ENCODE measurements at regions not wholly inside any gene's neighbourhood (a gene's known extent, or its start where the extent isn't known, plus 50 kb on each side); places are given as distances from the start of the nearest gene placed in this dataset.

DNA sequence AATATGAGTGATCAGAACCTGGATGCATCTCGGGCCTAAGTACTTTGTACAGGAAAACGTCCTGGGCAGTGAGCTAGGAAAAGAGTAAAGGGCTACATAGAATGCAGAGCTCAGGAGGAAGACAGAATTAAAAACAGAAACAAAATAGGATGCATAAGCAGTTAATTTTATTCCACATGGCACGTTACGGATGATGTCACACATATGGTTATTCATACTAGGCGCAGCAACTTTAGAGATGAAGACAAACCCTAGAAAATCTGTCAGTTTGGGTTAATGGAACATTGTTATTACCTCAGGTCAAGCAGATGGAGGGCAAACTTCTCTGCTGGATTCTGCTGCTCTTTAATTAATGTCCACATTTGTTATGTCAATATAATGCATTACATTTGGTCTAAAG is 445.4 kb downstream of the ANXA1 start:
- ATAC-seq (no peak), DNase-seq (ENCODE audit: low spot score) (no peak)
- intact Hi-C loops (cut with DNase I) = no loop called here

DNA sequence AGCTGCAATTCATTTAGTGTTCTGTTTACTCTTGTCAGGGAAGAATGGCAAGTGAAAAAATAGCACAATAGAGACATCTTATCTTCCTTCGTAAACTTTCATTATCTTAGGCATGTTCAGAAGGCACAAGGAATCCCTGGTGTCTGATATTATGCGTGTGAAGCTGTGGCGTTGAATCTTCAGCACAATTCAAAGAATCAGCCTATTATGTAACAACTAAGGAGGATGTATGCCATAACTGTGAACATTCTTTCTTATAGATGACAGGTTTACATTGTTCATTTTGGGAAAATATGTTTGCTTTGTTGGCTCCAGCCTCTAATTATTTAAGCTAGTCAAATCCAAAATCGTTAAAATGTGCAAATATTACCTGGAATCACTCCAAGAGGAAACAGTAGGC is 446.1 kb downstream of the ANXA1 start:
- intact Hi-C loops (cut with DNase I) = no loop called here
- DNase-seq (ENCODE audit: low spot score) = no peak
- ATAC-seq = no peak

DNA sequence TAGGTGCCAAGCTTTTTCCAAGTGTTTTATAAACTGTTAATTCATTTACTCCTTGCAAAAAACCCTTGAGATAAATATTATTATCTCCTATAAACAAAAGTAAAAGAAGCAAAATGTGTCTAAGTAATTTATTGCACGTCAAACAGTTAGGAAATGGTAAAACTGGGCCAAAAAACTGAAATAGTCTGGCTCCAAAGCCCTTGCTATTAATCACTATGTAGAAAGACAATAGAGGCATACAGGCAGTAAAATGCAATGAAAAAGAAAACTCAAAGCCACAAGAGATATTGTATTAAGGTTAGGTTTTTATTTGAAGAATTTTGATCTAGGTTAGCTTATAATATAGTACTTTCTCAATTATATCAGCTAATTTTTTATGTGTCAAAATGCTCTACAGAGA is 457.7 kb downstream of the ANXA1 start:
- no peak for DNase-seq (ENCODE audit: low spot score)
- intact Hi-C loops (cut with DNase I) = no loop called here
- ATAC-seq = no peak

DNA sequence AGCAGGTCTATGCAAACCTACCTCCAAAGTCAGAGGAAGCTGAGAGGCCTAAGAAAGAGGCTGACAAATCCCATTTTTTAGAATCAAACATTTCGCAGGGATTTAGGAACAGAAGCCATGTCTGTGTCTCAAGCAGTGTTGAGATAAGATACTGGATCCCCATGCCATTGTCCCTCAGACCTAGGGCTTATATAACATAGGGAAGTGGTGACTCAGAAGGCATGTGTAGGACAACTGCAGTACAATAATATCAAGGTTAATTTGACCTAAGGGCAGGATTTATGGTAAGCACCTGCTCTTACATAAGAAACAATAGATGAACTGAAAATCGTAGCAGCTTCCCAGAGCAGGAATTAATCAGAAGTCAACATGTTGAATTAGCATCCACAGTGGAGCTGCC is 459.4 kb downstream of the ANXA1 start:
- ATAC-seq = no peak
- no peak for DNase-seq (ENCODE audit: low spot score)
- intact Hi-C loops (cut with DNase I) = no loop called here

DNA sequence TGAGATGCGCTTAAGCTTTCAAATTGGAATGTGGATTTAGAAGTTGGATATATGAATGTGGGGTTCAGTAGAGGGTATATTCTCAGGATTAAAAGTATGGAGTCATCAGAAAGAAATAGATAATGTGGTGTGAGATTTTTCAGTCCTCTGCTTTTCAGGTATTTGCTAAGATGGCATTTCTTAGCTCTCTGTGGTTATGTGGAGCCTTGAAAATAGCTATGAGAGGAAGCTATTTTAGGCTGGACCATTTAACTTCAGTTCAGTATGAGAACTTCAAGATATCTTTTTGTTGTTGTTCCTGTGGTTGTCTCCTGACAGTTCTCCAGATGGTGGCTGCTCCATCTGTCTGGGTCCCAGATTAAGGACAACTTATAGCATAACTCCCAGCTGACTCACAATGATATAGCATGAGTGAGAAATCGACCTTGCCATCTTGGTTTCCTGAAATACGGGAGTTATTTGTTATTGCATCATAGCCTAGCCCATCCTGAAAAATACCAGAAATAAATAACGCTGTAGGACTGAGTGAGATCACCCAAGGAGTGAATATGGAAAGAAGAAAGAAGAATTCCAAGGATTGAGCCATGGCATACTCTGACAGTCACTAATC is 461.5 kb downstream of the ANXA1 start:
- intact Hi-C loops (cut with DNase I) = no loop called here

DNA sequence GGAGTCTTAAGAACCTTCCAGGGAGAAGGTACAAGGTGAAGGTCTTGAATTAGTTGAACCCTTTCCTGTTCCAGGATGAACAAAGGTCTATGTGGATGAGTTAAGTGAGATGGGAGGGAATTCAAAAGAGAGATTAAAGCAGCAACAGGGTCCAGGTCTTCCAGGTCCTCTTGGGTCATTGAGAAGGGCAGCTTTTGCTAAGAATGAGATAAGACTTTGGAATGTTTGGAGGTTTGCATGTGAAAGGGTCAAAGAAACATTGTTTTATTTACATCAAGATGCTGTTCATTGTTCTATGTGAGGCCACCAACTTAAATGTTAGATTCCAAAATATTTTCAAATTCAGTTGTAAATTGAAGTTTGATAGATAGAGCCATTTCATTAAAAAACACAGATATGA is 463.9 kb downstream of the ANXA1 start:
- ATAC-seq (no peak), DNase-seq (ENCODE audit: low spot score) (no peak)
- intact Hi-C loops (cut with DNase I) = no loop called here

More for the DNA sequence above, 461.5 kb downstream of the ANXA1 start:
- DNase-seq (ENCODE audit: low spot score) (no peak), ATAC-seq (no peak)

DNA sequence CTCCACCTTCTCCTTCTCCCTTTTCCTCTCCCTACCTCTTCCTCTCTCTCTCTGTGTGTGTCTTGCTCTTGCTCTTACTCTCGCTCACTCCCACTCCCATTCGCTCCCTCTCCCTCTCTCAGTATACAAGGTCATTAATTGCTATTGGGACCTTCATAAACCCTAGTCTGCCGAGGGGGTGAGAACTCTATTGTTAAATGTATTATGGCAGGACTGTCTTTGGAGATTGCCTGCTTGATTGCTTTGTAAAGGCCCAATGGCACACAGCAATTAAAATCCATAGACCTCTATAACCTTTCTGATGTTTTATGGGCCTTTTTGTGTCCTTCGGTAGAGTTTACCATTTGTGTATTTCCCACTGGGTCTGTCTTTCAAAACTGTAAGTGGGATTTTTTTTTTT is 465.9 kb downstream of the ANXA1 start:
- no peak for DNase-seq (ENCODE audit: low spot score)
- intact Hi-C loops (cut with DNase I) = no loop called here
- ATAC-seq = no peak

DNA sequence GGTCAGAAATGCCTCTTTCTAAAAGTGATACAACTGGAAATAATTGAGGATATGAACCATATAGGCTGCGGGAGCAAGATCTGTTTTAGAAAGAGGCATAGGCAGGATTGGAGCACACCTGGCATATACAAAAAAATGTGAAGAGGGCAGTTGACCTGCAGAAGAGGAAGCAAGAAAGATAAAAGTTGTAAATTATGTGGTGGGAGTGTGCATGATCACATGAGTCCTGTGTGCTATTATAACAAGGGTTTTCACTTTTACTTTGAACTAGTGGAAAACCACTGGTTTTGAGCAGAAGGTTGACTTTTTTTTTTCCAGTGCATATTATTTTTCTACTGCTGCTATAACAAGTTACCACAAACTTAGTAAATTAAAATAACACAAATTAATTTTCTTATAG is 489.3 kb downstream of the ANXA1 start:
- DNase-seq (ENCODE audit: low spot score) = no peak
- intact Hi-C loops (cut with DNase I) = no loop called here
- no peak for ATAC-seq

DNA sequence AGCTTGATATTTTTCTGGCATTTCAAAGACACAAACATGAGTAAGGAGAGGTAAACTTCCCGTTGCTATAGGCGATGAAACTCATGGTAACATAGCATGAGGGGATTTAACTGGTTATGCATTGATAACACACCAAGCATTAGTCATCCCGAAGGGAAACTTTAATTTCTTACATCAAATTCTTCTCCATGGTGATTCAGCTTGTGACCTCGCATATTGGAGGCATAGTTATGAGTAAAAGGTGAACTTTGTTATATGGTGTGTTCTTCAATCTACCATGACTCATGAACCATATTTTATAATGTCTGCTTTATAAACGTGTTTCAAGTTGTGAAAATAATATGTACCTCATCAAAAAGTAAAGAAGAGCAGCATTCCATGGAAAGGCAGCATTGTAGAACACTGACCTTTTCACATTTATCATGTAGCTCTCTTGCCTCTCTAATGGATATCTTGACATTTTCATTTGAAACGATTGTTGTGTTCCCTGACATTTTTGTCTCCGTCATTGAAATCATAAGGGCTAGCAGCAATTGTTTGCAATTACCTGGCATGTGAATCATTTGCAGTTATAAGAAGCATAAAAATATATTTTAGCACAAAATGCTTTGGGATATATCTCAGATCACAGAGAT is 491.8 kb downstream of the ANXA1 start:
- intact Hi-C loops (cut with DNase I) = no loop called here
- no peak for DNase-seq (ENCODE audit: low spot score)
- ATAC-seq = no peak

DNA sequence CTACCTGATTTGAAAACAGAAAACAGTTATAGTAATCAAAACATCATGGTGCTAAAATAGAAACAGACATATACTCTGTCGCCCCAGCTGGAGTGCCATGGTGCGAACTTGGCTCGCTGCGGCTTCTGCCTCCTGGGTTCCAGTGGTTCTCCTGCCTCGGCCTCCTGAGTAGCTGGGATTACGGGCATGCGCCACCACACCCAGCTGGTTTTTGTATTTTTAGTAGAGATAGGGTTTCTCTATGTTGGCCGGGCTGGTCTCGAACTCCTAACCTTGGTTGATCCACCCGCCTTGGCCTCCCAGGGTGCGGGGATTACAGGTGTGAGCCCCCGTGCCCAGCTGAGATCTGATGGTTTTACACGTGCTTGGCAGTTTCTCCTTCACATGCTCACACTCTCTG is 495.9 kb downstream of the ANXA1 start:
- DNase-seq (ENCODE audit: low spot score) = no peak
- intact Hi-C loops (cut with DNase I) = no loop called here
- no peak for ATAC-seq

DNA sequence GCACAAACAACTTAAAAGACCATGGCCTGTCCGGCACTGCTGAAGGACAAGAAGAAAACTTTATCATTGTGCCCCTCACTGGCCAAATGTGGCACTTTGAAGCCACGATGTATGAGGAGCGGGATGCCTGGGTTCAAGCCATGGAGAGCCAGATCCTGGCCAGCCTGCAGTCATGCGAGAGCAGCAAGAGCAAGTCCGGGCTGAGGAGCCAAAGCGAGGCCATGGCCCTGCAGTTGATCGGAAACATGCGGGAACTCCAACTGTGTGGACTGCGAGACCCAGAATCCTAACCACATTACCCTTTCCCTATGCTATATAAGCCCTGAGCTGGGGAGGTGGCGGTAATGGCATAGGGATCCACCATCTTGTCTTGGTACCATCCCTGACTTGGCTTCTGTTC is 497.9 kb downstream of the ANXA1 start:
- DNase-seq (ENCODE audit: low spot score) = no peak
- ATAC-seq = no peak
- intact Hi-C loops (cut with DNase I) = no loop called here

DNA sequence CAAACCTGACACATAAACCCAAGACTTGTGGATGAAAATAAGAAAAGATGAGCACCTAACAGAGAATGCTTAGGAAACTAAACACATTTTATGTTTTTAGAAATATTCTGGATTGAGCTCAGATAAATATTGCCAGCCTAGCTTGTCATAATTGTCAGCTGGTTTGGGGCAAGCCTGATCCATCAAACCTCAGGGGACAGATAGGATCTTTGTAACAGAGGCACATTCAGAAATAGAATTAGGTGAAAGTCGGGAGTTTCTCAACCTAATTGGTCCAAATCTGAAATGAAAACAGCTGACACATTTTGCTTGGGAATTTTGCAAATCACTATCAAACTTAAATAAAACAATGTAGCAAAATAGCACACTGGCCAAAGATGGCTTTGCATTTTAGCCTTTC is 503.7 kb downstream of the ANXA1 start:
- no peak for ATAC-seq
- intact Hi-C loops (cut with DNase I) = no loop called here
- no peak for DNase-seq (ENCODE audit: low spot score)

DNA sequence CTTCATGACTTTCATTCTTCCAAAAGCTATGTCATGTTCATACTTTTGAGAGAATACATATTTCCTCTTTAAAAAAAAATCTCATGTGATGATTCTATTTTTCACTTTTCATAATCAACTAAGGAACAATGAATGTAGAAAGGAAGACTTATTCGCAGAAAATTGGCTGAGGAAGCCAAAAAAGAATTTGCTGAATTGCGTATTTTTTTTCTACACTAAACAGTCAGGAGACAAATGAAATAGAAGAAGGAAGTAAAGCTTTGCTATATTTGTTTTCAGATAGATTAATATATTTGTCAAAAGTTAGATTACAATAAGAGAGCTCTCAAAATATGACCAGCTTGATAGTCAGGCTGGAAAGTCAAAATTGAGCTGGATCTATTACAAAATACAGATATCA is 504.2 kb downstream of the ANXA1 start:
- ATAC-seq (no peak), DNase-seq (ENCODE audit: low spot score) (no peak)
- intact Hi-C loops (cut with DNase I) = no loop called here

DNA sequence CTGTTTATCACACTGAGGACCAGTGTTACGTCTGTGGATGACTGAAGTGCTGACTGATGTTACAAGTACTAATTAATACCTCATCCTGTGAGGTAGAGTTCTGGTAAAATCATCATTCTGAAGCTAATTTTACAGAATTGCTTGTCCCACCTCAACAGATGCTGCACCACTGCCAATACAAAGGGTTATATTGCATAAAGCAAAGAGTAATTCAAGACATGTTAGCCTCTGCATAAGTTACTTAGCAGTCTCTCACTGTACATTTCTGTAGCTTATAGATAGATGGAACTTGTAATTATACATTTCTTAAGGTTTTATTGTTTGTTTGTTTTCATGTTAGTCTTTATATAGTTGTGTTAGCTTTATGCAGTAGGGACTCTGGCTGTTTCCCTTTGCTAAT is 513.6 kb downstream of the ANXA1 start:
- DNase-seq (ENCODE audit: low spot score) (no peak), ATAC-seq (no peak)
- intact Hi-C loops (cut with DNase I) = no loop called here

DNA sequence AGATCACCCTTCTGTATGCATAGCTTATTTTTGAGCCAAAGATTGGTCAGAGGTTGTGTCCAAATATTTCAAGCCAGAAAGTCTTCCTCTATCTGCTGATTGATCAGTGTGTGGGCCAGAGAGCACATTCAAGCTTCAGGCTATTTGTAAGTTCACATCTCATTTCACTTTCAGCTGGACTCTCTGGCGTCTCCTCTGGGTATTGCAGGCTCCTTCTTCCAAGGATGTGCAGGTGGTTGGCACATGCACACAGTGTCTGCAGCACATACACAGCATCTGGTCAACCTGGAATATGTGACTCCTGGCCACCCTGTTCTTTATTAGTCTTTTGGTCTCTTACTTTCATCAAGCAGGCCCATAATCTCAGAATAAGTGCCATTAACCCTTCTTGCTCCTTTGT is 516.1 kb downstream of the ANXA1 start:
- ATAC-seq = no peak
- intact Hi-C loops (cut with DNase I) = no loop called here
- DNase-seq (ENCODE audit: low spot score) = no peak

DNA sequence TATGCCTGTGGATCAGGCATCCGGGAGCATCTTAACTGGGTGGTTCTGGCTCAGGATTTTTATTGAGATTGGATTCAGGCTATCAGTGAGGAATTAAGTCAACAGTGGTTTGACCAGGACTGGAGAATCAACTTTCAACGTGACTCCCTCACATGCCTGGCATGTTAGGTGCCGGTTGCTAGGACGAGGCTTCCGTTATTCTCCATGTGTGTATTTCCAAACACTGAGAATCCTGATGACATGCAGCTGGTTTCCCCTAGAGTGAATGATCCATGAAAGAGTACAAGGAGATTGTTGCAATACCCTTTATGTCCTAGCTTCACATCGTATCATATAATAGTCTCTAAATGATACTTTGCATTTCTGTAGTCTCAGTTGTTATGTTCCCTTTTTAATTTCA is 529.2 kb downstream of the ANXA1 start:
- DNase-seq (ENCODE audit: low spot score) (no peak), ATAC-seq (no peak)
- intact Hi-C loops (cut with DNase I) = no loop called here

DNA sequence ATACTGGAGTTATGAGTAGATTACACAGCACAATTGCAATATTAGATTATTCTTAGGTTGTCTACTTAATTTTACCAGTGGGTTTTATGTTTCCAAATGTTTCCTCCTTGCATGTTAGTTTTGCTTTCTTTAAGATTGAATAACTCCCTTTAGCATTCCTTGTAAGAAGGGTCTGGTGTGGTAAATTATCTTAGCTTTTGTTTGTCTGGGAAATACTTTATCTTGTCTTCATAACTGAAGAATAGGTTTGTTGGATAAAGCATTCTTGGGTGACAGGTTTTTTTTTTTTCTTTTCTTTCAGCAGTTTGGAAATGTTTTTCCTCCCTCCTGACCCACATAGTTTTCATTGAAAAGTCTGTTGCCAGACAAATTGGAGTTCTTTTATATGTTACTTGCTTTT is 531.1 kb downstream of the ANXA1 start:
- ATAC-seq (no peak), DNase-seq (ENCODE audit: low spot score) (no peak)
- intact Hi-C loops (cut with DNase I) = no loop called here

DNA sequence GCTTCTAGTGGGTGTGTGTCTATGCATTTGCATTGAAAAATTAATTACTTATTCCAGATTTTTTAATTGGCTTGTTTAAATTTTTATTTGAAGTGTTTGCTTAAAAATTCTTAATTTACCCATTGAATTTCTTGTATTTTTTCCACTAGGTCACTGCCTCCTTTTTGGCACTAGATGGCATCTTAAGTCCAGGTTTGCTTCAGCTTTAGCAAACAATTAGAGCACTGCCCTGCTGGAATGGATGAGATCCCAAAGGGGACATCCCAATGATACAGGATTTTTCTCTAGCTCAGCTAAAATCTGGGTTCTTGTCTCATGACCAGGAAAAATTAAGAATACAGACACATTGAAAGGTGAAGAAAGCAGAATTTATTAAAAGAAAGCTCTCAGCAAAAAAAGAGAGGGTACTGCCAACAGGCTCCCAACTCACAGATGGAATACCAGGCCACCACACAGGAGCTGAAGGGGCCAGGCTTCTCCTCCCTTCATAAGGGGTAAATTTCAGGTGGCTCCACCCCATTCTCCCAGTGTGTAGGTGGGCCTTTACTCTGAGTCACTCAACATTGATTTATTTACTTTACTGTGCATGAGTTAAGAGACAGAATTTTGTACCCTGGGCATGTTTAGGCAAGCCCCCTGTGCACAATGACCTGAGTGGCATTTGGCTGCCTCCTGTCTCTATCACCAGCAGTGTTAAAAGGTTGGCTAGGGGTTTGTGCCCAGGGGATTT is 532.4 kb downstream of the ANXA1 start:
- intact Hi-C loops (cut with DNase I) = no loop called here
- no peak for ATAC-seq
- DNase-seq (ENCODE audit: low spot score) = no peak

DNA sequence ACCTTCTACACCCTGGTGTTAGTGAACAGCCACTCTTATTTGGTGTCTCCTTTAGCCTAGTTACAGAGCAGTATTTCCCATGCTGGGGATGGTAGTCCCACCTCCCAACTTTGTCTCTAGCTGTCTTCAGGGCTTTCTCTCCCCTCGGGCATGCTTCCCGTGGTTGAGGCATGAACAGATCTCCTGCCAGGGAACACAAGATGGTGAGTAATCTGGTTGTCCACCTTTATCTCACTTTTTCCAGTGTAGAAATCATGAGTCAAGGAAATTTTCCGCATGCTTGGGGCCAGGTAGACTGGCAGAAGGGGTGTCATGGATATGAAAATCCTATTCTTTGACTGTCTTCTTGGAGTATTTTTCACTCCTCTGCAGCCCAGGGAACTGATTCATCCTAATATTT is 532.9 kb downstream of the ANXA1 start:
- intact Hi-C loops (cut with DNase I) = no loop called here
- no peak for DNase-seq (ENCODE audit: low spot score)
- no peak for ATAC-seq

DNA sequence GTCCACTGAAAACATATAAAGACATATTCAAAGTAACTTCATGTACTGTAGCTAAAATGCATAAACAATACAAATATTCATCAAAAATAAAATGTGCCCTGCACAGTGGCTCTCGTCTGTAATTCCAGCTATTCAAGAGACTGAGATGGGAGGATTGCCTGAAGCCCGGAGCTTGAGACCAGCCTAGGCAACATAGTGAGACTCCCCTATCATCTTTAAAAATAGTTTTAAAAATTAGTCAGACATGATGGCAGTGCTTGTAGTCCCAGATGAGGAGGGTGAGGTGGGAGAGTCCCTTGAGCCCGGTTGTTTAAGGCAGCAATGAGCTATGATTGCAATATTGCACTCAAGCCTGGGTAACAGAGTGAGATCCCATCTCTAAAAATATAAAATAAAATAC is 534.1 kb downstream of the ANXA1 start:
- intact Hi-C loops (cut with DNase I) = no loop called here
- ATAC-seq = no peak

More for the DNA sequence above, 534.1 kb downstream of the ANXA1 start:
- no peak for DNase-seq (ENCODE audit: low spot score)
